Endothelial cell of umbilical vein (primary cell): ENCODE measurements at regions not wholly inside any gene's neighbourhood (a gene's known extent, or its start where the extent isn't known, plus 50 kb on each side); places are given as distances from the start of the nearest gene placed in this dataset.

Experiments used
- BruUV-seq: library from RNA; stranded (reverse); fragments of 400-500 nt; replicated peaks from 2 replicates; lab custom pipeline; 2021; lab: Mats Ljungman, UMichigan
- CTCF ChIA-PET: fragments of 300-600, 350-600 bp; sonication (Branson Sonifier 250); formaldehyde crosslinking; loops from one replicate; lab custom pipeline; 2021; ENCODE audit warnings: antibody characterized with exemption, inconsistent platforms; lab: Charles Lee
- POLR2A ChIA-PET: fragments of 300-600, 350-600 bp; sonication (Branson Sonifier 250); formaldehyde crosslinking; loops from one replicate; lab custom pipeline; 2021; ENCODE audit warnings: antibody characterized with exemption, inconsistent platforms; lab: Charles Lee
- DNase-seq: peaks from one replicate; pipeline ENCODE4 v3.0.0-alpha.2; 2011; ENCODE audit warnings: low read depth, low spot score
- FAIRE-seq: peaks from 2 replicates; lab custom pipeline; 2011; peaks lifted over from hg19 to GRCh38; lab: Jason Lieb, UNC
- H2AFZ ChIP-seq: 2 replicates; pipeline ENCODE4 v1.6.0; 2012; ENCODE audit warnings: low read depth, low read length, control low read depth, inconsistent platforms
- H3K27ac ChIP-seq: 2 replicates; pipeline ENCODE4 v1.5.1; 2011; ENCODE audit warnings: low read depth, mild to moderate bottlenecking, control low read depth, low read length, moderate library complexity; ENCODE audit not compliant: insufficient read depth
- H3K27me3 ChIP-seq, 2 experiments: 2 replicates each; pipeline versions ENCODE4 v1.6.0 to v1.6.1; 2011; ENCODE audit warnings: low read length in 2 of 2, mixed read lengths in 1 of 2; ENCODE audit not compliant: control insufficient read depth in 2 of 2, insufficient read depth in 2 of 2
- H3K36me3 ChIP-seq, 2 experiments: 2 replicates in 1 of 2; 3 replicates in 1 of 2; pipeline ENCODE4 v1.5.1; 2011; ENCODE audit warnings: low read length in 2 of 2, mild to moderate bottlenecking in 1 of 2, moderate library complexity in 1 of 2; ENCODE audit not compliant: control insufficient read depth in 2 of 2, insufficient read depth in 2 of 2; ENCODE audit errors: extremely low read depth in 1 of 2
- H3K4me1 ChIP-seq: 3 replicates; pipeline ENCODE4 v1.5.1; 2011; ENCODE audit warnings: mild to moderate bottlenecking, low read length; ENCODE audit not compliant: control insufficient read depth, insufficient read depth; ENCODE audit errors: extremely low read depth
- H3K4me2 ChIP-seq: 2 replicates; pipeline ENCODE4 v1.6.1; 2011; ENCODE audit warnings: low read length, control low read depth, mixed read lengths; ENCODE audit not compliant: insufficient read depth
- H3K4me3 ChIP-seq, 3 experiments: fragments of 200-600 bp in 1 of 3; sonication (generic), shearing (Covaris generic) in 1 of 3; replicated peaks in 1 of 3; 2 replicates each; pipeline ENCODE4 v1.5.1; 2011 to 2016; ENCODE audit warnings: control low read depth in 3 of 3, low read length in 3 of 3, mild to moderate bottlenecking in 2 of 3, inconsistent platforms in 1 of 3, low read depth in 1 of 3, moderate library complexity in 1 of 3; ENCODE audit not compliant: insufficient read depth in 1 of 3
- H3K79me2 ChIP-seq: 2 replicates; pipeline ENCODE4 v1.6.0; 2012; ENCODE audit warnings: low read length, inconsistent platforms; ENCODE audit not compliant: control insufficient read depth, insufficient read depth
- H3K9ac ChIP-seq: replicated peaks from 2 replicates; pipeline ENCODE3; 2011; ENCODE audit warnings: low read length, control low read depth; ENCODE audit not compliant: insufficient read depth; ENCODE audit errors: extremely low read depth
- H3K9me1 ChIP-seq: replicated peaks from 3 replicates; pipeline ENCODE4 v1.6.0; 2011; ENCODE audit warnings: mild to moderate bottlenecking, low read length; ENCODE audit not compliant: control insufficient read depth, insufficient read depth; ENCODE audit errors: extremely low read depth
- H3K9me3 ChIP-seq: replicated peaks from 2 replicates; pipeline ENCODE4 v1.5.1; 2012; ENCODE audit warnings: low read length, inconsistent platforms; ENCODE audit not compliant: control insufficient read depth, insufficient read depth
- H4K20me1 ChIP-seq: replicated peaks from 2 replicates; pipeline ENCODE3; 2011; ENCODE audit warnings: mild to moderate bottlenecking, low read length; ENCODE audit not compliant: control insufficient read depth, insufficient read depth; ENCODE audit errors: extremely low read depth
- CTCF ChIP-seq, 2 donors: IDR thresholded peaks; 1 replicate in 1 of 2; 2 replicates in 1 of 2; pipeline ENCODE4 v1.5.1; 2011; ENCODE audit warnings: low read length in 2 of 2, mild to moderate bottlenecking in 2 of 2, moderate library complexity in 2 of 2, control low read depth in 1 of 2, inconsistent platforms in 1 of 2, low read depth in 1 of 2; ENCODE audit not compliant: insufficient read depth in 1 of 2; ENCODE audit errors: extremely low read depth in 1 of 2
- EZH2 ChIP-seq: IDR thresholded peaks from 2 replicates; pipeline ENCODE4 v1.6.1; 2012; ENCODE audit warnings: borderline replicate concordance, low read depth, mild to moderate bottlenecking, moderate library complexity, low read length, inconsistent platforms; ENCODE audit not compliant: severe bottlenecking
- FOS ChIP-seq: IDR thresholded peaks from 2 replicates; pipeline ENCODE4 v1.6.1; 2011; ENCODE audit warnings: mild to moderate bottlenecking, low read length, moderate library complexity, borderline replicate concordance; ENCODE audit not compliant: insufficient read depth
- GATA2 ChIP-seq: IDR thresholded peaks from 2 replicates; pipeline ENCODE4 v1.7.0; 2011; ENCODE audit warnings: low read depth, mild to moderate bottlenecking, moderate library complexity, mixed read lengths, low read length; ENCODE audit not compliant: insufficient read length, insufficient read depth
- JUN ChIP-seq: IDR thresholded peaks from 2 replicates; pipeline ENCODE4 v1.6.1; 2011; ENCODE audit warnings: borderline replicate concordance, low read depth; ENCODE audit not compliant: insufficient read length, insufficient read depth
- MAX ChIP-seq: IDR thresholded peaks from 2 replicates; pipeline ENCODE4 v1.6.1; 2011; ENCODE audit not compliant: insufficient read depth, insufficient read length
- MYC ChIP-seq: IDR thresholded peaks from one replicate; pipeline ENCODE4 v1.6.1; 2011; ENCODE audit warnings: mild to moderate bottlenecking, low read depth, low read length
- POLR2A ChIP-seq: IDR thresholded peaks from 2 replicates; pipeline ENCODE4 v1.6.1; 2012; ENCODE audit warnings: low read depth, mild to moderate bottlenecking, control low read depth, low read length
- POLR2AphosphoS5 ChIP-seq: IDR thresholded peaks from 2 replicates; pipeline ENCODE4 v1.6.1; 2012; ENCODE audit warnings: low read depth, mild to moderate bottlenecking, control low read depth, low read length, moderate library complexity; ENCODE audit not compliant: insufficient read depth
- dilution Hi-C: fragments of 300-500 bp; cut with MboI; formaldehyde crosslinking; loops from one replicate; pipeline ENCODE4 v1.15.0; 2019; ENCODE audit warnings: low sequenced_read_pairs; ENCODE audit not compliant: extremely low pct_ligation_motif_present
- intact Hi-C: fragments of 100-400 bp; cut with micrococcal nuclease; formaldehyde crosslinking; loops from one replicate; pipeline ENCODE4 v1.10.0; 2022

- dilution Hi-C loops = no loop called here
- no peaks in the 10 kb centered on the region for H3K79me2 ChIP-seq
- no TSS peak for BruUV-seq
- no peaks in the 10 kb centered on the region for H3K9me3 ChIP-seq
- H2AFZ ChIP-seq = no peak overlapping the region
- H3K27me3 ChIP-seq = no peaks in the 10 kb centered on the region
- H3K36me3 ChIP-seq = no peaks in the 10 kb centered on the region
- TF ChIP-seq POLR2AphosphoS5 (no peak), FOS (no peak), EZH2 (no peak), MYC (no peak), CTCF (IDR thresholded peaks at IDR 0.05; ENCODE audit: extremely low read depth in 1 of 2, insufficient read depth in 1 of 2, low read depth in 1 of 2, low read length in 2 of 2) (no peak), GATA2 (no peak), JUN (no peak), MAX (no peak), POLR2A (no peak)
- no peak overlapping the region for H3K9ac ChIP-seq
- no peaks in the 10 kb centered on the region for H4K20me1 ChIP-seq
- FAIRE-seq (no peak), DNase-seq (no peak)
- no peak overlapping the region for H3K27ac ChIP-seq
- ChIA-PET CTCF (no interaction called here), POLR2A (no interaction called here)
- H3K4me1 ChIP-seq = no peaks in the 10 kb centered on the region
- no peak overlapping the region for H3K4me3 ChIP-seq
- intact Hi-C loops = no loop called here
- no peaks in the 10 kb centered on the region for H3K9me1 ChIP-seq
- H3K4me2 ChIP-seq = no peak overlapping the region
Observed at GRCh38 chr16:59574296-59574695, 840.2 kb upstream of the GOT2 start.
